ENCODE measurements at regions not wholly inside any gene's neighbourhood (a gene's known extent, or its start where the extent isn't known, plus 50 kb on each side); places are given as distances from the start of the nearest gene placed in this dataset.

DNA sequence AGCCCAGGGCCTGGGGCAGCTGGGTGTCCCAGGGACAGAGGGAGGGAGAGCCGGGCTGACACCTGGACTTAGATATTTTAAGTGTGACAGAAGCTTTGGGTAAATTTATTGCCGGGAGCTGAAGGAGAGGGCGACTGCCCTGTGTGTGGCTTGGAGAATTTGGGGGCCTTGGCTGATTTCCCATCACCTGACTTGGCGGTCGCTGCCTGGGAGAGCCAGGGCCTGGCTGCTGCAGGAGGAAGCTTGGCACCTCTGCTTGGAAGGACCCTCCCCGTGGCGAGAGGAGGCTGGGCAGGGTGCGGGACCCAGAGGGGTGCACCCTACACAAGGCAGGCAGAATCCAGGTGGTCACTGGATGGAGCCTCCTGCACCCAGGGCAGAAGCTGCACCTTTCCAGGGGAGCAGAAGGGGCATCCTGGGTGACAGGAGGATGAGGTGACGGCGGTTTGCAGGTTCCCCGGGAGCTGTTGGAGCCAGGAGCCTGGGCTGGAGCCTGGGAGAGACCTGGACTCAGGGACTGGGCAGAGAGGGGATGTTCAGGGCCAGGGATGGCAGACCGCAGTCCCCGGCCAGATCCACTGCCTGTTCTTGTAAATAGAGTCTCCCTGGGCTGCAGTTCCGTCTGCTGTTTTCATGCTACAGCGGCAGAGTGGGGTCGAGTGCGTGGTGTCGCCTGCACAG is 72.0 kb downstream of the RGS12 start:
- no peak for DNase-seq (ENCODE audit: low spot score)

DNA sequence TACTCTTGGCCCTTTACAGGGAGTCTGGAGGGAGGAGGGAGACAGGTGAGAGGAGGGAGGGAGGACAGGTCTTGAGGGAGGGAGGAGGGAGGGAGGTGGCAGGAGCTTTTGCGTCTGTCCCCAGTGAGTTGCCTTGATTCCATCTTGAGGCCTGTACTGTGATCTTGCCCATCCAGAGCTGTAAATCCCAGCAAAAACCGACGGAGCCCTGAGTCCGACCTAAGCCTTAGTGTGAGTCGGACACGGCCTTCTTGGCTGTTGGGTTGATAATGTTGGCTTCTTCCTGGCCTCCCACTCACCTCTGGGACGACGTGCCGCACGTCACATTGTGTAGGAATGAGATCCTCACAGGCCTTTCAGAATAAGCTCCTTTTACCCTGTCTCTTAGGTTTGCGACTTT is 72.5 kb downstream of the RGS12 start:
- no peak for DNase-seq (ENCODE audit: low spot score)

DNA sequence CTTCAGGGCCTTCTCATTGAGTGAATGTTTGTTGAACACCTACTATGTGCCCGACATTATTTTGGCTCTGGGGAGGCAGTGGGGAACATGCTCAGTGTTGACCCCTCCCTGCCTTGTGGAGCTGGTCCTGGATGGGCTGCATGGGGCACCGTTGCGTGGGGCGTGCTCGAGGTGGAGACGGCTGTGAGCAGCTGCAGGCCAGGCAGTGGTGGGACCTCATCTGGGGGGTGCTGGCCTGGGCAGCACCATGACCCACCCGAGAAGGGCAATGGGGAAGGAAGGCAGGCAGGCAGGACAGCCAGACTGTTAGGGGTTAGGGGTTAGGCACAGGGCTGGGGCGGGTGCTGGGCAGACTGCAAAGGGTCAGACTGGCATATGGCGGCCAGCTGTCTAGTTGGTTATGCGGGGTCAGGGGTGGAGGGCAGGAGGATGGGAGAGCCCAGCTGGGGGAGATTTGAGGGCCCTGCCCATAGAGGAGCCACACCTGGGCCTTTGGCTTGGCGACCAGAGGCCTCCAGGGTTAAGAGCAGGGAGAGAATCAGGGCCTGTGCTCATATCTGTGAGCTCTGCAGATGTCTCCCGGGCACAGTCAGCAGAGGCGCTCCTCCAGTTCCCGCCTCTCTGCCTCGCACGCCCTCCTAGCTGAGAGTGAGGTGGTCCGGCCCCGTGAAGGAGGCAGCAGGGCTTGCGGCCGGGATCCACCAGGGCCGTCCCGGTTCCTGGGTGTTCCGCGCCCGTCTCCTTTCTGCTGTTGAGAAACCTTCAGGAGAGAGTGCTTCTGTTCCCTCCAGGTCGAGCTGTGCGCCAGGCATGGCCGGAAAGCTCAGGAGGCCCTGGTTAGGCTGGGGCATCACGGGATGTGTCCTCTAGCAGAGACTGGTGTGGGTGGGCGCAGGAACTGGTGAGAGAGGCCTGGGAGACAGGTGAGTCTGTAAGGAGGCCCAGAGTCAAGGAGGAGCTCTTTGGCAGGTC is 73.3 kb downstream of the RGS12 start:
- no peak for DNase-seq (ENCODE audit: low spot score)

DNA sequence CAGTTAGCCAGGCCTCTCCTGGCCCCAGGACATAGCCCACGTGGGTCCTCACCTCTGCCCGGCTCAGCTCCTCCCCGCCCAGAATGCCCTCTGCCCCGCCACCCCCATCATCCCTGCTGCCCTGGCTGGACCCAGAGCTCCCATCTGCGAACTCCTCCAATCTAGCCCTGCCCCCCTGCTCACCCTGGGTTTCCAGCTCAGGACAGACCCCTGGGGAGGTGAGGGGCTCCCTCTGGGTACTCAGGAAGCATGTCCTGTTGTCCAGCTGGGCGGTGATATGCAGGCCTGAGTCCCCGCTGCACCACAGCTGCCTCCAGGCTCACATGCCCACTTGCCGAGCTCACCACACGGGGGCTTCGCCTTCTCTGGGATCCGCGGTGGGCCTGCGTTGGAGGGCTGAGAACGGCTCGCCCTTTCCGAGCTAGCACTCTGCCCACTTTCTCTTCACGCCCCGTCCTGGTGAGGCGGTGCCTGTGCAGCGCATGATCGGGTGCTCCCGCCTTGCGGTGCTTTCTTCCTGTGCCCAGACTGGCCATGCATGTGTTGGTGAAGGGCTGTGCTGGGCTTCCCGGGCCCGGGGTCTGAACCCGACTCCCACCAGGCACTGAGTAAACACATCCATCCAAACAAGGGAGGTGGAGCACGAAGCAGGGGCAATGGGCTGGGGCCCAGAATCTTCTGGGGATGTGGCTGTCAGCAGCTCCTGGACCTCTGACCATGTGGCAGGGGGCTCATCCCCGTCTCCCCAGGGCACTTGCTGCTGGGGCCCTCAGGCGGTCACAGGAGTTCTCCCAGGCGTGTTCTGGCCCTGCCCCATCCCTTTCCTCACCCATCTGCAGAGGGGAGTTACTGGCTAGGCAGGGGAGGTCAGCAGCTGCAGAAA is 74.3 kb downstream of the RGS12 start:
- no peak for DNase-seq (ENCODE audit: low spot score)

DNA sequence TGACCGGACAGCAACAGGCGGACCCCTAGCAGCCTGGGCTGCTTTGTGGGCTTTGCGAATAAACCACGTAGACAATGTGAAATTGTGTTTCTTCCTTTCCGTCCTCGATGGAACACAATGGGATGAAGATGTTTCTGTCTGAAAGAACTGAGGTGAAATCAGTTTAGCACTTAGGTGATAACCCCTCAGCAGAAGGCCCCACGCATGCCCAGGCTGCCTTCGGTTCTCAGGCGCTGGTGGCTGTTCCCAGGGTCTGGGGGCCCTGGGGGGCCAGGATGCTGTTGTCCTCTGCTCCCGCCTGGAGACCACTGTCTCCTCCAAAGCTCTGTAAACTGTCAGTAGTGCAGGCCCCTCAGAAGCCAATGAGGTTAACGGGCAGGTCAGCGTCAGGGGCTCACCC is 73.9 kb upstream of the HGFAC start:
- no peak for DNase-seq (ENCODE audit: low spot score)

DNA sequence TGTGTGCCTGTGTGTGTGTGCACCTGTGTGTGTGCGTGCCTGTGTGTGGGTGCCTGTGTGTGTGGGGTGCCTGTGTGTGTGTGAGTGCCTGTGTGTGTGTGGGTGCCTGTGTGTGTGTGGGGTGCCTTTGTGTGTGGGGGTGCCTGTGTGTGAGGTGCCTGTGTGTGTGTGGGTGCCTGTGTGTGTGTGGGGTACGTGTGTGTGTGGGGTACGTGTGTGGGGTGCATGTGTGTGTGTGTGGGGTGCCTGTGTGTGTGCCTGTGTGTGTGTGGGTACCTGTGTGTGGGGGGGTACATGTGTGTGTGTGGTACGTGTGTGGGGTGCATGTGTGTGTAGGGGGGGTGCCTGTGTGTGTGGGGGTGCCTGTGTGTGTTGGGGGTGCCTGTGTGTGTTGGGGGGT is 73.4 kb upstream of the HGFAC start:
- DNase-seq (ENCODE audit: low spot score): no peak

DNA sequence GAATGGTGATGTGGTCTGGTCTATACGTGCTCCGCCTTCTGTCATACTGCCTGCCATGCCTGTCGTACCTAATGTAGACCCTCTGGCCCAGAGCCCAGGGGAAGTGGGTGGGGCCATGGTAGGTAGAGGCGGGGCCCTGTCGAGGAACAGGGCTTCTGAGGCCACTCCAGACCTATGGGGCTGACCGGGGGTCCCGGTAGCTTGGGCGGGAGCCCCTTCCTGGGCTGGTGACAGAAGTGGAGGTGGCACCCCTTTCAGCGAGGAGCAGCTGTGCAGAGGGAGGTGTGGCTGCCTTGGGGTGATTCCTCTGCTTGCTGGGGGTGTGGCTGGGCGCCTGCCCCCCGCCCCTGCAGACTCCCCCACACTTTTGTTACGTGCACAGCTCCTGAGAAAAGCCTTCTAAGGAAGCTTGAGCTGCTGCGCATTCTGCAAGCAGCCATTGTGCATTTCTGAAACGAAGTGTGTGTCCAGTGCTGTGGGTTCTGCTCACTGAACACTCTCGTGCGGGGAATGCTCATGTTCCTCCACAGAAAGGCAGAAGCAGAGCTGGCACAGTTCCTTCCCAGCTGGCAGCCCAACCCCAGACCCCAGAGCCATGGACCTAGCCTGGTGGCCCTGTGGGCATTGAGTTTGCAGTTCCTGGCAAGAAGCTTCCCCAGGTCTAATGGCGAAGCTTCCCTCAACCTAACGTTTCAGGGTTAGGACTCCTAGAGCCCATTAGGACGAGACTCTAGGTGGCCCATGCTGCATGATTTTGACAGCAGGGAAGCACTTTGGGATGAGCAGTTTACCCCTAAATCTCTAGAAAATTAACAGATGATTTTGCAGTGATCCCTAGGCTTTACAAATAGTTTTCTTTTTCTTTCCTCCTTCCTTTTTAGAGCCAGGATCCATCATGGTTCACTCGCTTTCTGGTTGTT is 72.7 kb upstream of the HGFAC start:
- DNase-seq (ENCODE audit: low spot score): no peak

DNA sequence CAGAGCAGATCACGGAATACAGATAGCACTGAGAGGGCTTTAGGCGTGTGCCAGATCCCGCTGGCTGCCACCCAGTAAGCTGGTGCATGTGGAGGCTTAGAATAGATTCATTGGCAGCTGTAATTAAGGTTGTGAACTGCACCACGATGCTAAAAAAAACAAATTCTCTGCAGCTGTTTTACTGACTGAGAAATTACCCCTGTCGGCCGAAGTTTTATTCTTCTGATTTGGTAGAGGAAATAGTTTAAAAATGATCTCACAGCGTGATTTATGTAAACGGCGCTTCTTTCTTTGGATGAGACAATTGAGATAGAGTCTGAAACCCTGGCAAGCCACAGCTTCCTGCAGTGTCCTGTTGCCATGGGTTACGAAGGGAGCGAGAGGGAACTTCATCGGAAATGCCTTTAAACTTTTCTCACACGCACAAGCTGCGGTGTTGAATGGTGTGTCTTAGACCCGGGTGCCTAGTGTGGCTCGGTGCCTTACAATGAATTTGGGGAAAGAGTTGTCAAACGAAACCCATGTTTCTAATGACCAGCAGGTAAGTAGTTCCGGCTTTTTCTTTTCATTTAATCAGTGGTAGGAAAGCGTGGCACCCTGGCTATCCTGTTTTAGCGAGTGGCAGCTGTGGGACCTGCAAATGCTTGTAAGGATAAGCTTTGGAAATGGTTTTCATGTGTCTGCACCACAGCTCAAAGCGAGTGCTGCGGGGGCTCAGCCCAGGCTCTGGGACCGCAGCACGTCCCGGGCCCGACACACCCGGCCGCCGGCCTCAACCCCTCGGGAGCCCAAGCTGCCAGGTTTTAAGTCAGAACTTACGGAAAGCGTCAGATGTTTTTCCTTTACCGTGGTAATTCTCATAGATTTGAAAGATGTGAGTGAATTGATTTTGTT is 71.7 kb upstream of the HGFAC start:
- DNase-seq (ENCODE audit: low spot score): no peak

DNA sequence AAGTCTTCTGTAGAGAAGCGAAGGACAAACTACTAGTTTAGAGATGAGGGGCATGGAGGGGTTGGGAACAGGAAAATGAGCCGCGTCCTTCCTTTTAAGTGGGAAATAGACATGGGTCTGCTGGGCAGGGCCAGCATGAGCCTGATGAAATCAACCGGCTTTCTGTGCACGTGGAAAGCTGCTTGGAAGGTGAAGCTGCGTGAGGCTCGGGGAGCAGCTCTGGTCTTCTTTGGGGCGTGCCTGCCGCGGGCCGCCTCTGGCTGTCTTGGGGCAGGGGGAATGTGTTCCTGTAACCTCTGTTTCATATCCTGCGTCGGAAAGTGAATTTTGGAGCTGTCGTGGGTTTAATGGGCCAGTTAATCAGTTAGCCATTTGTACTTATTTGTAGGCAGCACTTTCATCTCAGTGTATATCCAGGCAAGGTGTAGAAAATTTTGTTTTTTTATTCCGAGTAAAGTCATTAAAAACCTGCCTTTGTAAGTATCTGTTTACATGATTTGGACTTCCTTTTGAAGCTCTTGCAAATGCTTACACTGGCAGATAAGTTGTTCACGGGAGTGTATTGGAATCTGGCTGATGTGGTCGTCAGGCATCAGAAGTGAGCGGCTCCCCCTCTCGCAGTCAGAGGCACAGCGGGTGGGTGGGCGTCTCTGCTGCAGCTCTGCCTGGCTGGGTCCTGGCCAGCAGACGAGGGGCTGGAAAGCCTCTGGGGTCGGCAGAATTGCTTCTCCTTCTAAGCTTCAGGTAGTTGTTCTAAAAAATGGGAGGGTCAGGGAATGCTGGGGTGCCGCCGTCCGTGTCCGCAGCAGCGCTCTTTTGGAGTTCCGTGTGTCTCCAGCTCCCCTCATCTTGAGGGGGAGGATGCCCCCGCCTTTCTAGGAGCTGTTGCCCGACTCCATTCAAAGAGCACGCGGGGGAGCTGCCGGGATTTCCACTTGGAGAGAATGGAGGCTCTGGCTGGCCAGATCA is 70.5 kb upstream of the HGFAC start:
- no peak for DNase-seq (ENCODE audit: low spot score)

DNA sequence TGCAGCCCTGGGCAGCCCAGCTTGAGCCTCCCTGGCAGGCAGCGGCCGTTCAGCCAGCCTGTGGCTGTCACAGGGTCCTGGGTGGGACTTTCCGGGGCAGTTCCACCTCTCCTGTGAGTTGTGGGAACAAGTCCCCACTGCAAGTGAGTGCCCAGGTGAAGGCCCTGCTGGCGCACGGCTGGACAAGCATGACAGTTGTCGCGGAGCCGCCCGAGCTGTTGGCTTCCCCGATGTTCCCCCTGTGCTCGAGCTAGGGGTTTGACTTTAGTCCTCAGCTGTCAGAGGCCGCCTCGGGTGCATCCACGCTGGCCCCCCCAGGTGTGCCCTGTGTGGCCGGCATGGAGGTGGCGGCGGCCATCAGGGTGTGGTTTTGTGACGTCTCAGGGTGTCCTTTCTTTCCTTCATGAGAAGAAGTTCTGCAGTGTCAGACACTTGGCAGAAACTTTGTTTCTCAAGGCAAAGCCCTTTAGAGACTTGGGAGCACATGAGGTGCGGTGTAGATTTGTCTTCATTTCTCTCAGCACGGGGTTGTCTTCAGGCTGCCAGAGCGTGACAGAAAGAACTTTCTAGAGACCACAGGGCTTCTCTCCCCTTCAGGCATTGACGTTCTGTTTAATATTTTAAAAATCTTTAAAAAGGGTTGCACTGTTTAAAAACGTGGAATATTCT is 69.4 kb upstream of the HGFAC start:
- no peak for DNase-seq (ENCODE audit: low spot score)

DNA sequence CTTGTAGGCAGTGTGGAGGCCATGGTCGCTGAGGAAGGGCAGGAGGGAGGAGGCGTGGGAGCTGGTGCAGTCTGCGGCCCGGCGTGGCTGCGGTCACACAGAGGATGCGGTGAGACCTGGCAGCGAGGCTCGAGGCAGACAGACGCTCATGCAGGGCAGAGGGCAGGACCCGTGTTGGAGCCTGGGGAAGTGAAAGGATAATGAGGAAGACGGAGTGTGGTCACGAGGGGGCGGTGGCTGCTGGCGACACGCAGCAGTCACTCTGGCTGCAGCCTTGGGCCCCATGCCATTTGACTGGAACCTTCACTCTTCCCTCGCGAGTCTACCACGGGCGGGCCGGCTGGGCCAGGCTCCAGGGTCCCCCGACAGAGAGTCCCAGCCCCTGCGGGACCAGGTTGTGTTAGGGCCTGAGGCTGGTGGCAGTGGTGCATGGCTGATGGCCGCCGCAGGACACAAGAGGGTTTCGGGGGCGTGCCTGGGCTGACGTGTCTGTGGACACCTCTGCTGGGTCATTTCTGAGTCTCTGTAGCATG is 68.8 kb upstream of the HGFAC start:
- DNase-seq (ENCODE audit: low spot score): no peak

DNA sequence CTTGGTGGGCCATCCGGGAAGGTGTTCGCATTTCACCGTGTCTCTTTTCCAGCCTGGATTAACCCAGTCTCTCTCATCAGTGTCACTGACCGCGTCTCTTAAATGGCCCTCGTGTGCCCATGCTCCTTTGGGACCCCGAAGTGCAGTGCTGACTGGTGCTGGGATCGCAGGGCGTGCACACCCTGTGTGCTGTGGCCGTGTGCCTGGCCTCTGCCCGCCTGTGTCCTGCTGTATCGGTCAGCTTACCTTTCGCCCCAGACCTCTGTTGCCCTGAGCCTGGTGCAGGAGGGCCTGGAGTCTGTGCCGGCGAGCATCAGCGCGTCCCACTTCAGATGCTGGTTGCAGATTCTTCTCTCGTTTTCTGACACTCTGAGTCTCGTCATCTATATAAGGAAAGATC is 68.3 kb upstream of the HGFAC start:
- DNase-seq (ENCODE audit: low spot score): no peak

DNA sequence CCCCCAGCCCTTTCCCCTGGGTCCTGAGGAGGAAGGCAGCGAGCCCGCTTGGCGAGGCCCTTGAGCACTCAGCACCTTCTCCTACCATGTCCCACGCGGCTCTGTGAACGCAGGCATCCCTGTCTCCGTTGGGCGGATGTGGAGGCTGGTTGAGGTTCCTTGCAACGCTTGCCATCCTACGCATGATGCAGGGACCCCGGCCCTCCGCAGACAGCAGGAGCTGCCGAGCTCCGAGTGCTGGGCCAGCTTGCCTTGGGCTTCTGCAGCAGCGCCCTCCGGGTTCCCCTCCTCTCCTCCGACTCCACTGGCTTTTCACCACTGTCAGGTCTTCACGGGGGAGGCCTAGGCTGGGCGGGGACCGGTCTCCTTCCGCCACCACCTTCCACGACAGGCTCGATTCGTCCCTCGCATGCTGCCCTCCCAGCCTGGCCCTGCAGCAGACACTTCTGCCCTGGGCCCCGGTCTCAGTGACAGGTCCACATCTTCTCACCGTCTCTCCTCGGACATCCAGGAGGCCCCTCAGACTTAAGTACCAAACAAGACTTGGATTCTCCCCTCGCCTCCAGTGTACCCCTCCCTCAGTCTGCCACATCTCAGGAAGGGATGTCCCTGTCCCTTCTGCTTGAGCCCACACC is 67.6 kb upstream of the HGFAC start:
- no peak for DNase-seq (ENCODE audit: low spot score)

DNA sequence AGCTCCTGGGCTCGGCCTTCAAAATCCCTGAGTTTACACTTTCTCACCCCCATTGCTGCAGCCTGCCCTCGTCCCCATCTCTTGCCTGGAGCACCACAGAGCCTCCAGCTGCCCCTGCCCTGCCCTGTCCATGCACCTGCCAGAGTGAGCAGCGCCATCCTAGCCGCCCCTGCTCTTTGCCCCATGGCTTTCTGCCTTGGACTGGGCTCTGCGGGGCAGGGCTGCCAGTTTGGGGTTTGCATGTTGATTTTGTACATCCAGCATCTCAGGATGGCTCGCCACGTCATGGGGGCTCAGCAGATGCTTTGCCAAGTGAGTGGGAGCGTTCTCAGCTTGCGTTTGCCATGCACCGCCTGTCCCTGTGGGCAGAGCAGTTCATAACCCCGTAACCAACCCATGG is 67.1 kb upstream of the HGFAC start:
- DNase-seq (ENCODE audit: low spot score): no peak

DNA sequence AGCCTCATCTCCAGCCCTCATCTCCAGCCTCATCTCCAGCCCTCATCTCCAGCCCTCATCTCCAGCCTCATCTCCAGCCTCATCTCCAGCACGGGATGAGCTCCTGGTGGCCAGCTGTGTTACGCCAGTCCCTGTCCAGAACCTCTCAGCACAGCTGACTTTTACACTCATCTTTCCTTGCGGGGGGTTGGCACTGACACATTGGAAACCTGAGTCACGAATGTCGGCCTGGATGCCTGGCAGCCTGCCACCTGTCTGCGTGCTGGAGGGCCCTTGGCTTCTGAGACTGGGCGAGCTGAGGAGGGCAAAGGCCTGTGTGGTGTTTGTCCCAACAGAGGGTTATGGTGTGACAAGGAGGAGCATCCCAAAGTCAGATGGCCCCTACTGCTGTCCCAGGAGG is 66.1 kb upstream of the HGFAC start:
- no peak for DNase-seq (ENCODE audit: low spot score)

DNA sequence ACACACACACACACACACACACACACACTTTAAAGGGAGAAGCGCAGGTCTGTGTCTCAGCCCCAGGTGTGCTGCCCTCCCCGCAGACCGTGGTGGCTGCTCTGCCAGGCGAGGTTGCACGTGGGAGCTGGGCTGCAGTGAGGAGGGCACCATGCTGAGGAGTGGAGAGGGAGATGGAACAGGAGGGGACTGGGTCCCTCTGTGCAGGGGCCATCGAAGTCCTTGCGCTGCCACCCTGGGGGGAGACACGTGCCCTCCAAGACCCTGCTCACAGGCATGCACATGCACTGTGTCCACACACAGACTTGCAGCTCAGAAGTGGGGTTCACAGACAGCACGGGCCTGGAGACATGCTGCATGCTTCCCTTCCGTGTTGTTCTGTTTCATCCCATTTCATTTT is 65.5 kb upstream of the HGFAC start:
- DNase-seq (ENCODE audit: low spot score): no peak

DNA sequence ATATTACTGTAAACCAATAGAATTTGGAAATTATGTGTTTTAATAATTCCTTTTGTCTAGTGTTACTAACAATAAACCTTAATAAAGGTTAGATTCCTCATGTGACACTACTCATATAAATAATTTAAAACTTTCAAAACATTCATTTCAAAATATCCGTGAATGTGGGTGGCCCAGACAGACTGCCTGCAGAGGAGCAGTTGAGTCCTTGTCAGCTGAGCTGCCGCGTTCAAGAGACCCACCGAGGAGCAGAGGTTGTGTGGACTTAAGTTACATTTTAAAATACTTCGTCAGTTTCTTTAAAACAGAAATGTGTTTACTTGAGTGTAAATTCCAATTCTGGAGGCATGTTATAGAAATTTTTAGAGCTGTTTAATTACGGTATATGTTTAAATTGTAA is 64.2 kb upstream of the HGFAC start:
- no peak for DNase-seq (ENCODE audit: low spot score)

Data from HT-29 (cell line).